SK-N-SH (cell line): ENCODE measurements at regions not wholly inside any gene's neighbourhood (a gene's known extent, or its start where the extent isn't known, plus 50 kb on each side); places are given as distances from the start of the nearest gene placed in this dataset.

Source experiments
- CTCF ChIA-PET: fragments of 300-600, 350-600 bp; formaldehyde crosslinking; extraction: SDS; loops from one replicate; lab custom pipeline; 2021; lab: Yijun Ruan, JAX
- POLR2A ChIA-PET: fragments of 350-600 bp; sonication (Branson Sonifier 250); formaldehyde crosslinking; extraction: SDS; loops from one replicate; lab custom pipeline; 2020; ENCODE audit warnings: antibody characterized with exemption, inconsistent platforms; lab: Yijun Ruan, JAX
- DNase-seq: peaks from one replicate; pipeline ENCODE4 v3.0.0; 2012
- H2AFZ ChIP-seq: fragments of 200-600 bp; sonication (generic); 2 replicates; pipeline ENCODE4 v1.8.1; 2016; ENCODE audit warnings: antibody characterized with exemption, mild to moderate bottlenecking, low read depth
- H3F3A ChIP-seq: fragments of 200-600 bp; sonication (generic); replicated peaks from 2 replicates; pipeline ENCODE3; 2016; ENCODE audit warnings: antibody characterized with exemption, mild to moderate bottlenecking; ENCODE audit not compliant: insufficient read depth
- H3K27ac ChIP-seq, 2 experiments: fragments of 200-500 bp in 1 of 2; fragments of 200-600 bp in 1 of 2; sonication (Bioruptor generic) in 1 of 2; sonication (generic), shearing (Covaris generic) in 1 of 2; 2 replicates each; pipeline versions ENCODE4 v1.5.1 to v1.6.1; 2014 to 2016; ENCODE audit warnings: low read depth in 2 of 2, inconsistent platforms in 1 of 2, low read length in 1 of 2, mild to moderate bottlenecking in 1 of 2, mixed read lengths in 1 of 2
- H3K27me3 ChIP-seq: fragments of 200-600 bp; sonication (generic), shearing (Covaris generic); 2 replicates; pipeline ENCODE4 v1.6.1; 2016; ENCODE audit warnings: mixed run types; ENCODE audit not compliant: insufficient read depth
- H3K36me3 ChIP-seq, 2 experiments: fragments of 200-500 bp in 1 of 2; fragments of 200-600 bp in 1 of 2; sonication (Bioruptor generic) in 1 of 2; sonication (generic) in 1 of 2; replicated peaks in 1 of 2; 2 replicates each; pipeline versions ENCODE3 to v1.5.1; 2014 to 2016; ENCODE audit warnings: low read length in 1 of 2, mild to moderate bottlenecking in 1 of 2; ENCODE audit not compliant: insufficient read depth in 2 of 2, control insufficient read depth in 1 of 2
- H3K4me1 ChIP-seq, 2 experiments: fragments of 200-500 bp in 1 of 2; fragments of 200-600 bp in 1 of 2; sonication (Bioruptor generic) in 1 of 2; sonication (generic), shearing (Covaris generic) in 1 of 2; 2 replicates each; pipeline versions ENCODE4 v1.5.1 to v1.6.1; 2014 to 2016; ENCODE audit warnings: low read depth in 1 of 2, low read length in 1 of 2, mixed run types in 1 of 2; ENCODE audit not compliant: insufficient read depth in 2 of 2, control insufficient read depth in 1 of 2
- H3K4me2 ChIP-seq: fragments of 200-600 bp; sonication (generic), shearing (Covaris generic); 2 replicates; pipeline ENCODE4 v1.6.1; 2017; ENCODE audit warnings: mixed run types
- H3K4me3 ChIP-seq, 2 experiments: fragments of 200-500 bp in 1 of 2; fragments of 200-600 bp in 1 of 2; sonication (Bioruptor generic) in 1 of 2; sonication (generic), shearing (Covaris generic) in 1 of 2; 2 replicates each; pipeline versions ENCODE4 v1.5.1 to v1.8.1; 2014 to 2016; ENCODE audit warnings: low read depth in 2 of 2, inconsistent platforms in 1 of 2, low read length in 1 of 2, mild to moderate bottlenecking in 1 of 2, mixed read lengths in 1 of 2, moderate library complexity in 1 of 2
- H3K79me2 ChIP-seq: fragments of 200-600 bp; sonication (generic); 2 replicates; pipeline ENCODE4 v1.8.1; 2017; ENCODE audit warnings: mild to moderate bottlenecking; ENCODE audit not compliant: insufficient read depth
- H3K9ac ChIP-seq: fragments of 200-600 bp; sonication (generic); 2 replicates; pipeline ENCODE4 v1.6.1; 2017; ENCODE audit warnings: mixed run types
- H3K9me2 ChIP-seq: fragments of 200-600 bp; sonication (generic); 2 replicates; pipeline ENCODE4 v1.6.1; 2017; ENCODE audit warnings: mixed run types
- H3K9me3 ChIP-seq: fragments of 200-600 bp; sonication (generic); 2 replicates; pipeline ENCODE4 v1.6.1; 2017; ENCODE audit warnings: mixed run types, mild to moderate bottlenecking, moderate library complexity
- H4K20me1 ChIP-seq: fragments of 200-600 bp; sonication (generic); 2 replicates; pipeline ENCODE4 v1.6.1; 2017; ENCODE audit warnings: mild to moderate bottlenecking, mixed run types; ENCODE audit not compliant: insufficient read depth
- CTCF ChIP-seq: fragments of 200-600 bp; sonication (generic); IDR thresholded peaks from 2 replicates; pipeline ENCODE4 v1.6.1; 2017; ENCODE audit warnings: antibody characterized with exemption, mild to moderate bottlenecking, moderate library complexity
- ELF1 ChIP-seq: IDR thresholded peaks from 2 replicates; pipeline ENCODE4 v1.4.0; 2012
- EP300 ChIP-seq, 2 experiments: IDR thresholded peaks; 2 replicates each; pipeline versions ENCODE4 v1.4.0 to v1.6.1; 2012; ENCODE audit warnings: borderline replicate concordance in 1 of 2, low read depth in 1 of 2, low read length in 1 of 2
- JUND ChIP-seq: IDR thresholded peaks from 2 replicates; pipeline ENCODE4 v1.4.0; 2012
- MAX ChIP-seq: IDR thresholded peaks from 2 replicates; pipeline ENCODE4 v1.4.0; 2012; ENCODE audit warnings: low read depth
- MEF2A ChIP-seq: IDR thresholded peaks from 2 replicates; pipeline ENCODE4 v1.4.0; 2012; ENCODE audit warnings: low read depth, borderline replicate concordance
- NRF1 ChIP-seq: IDR thresholded peaks from 2 replicates; pipeline ENCODE4 v1.6.1; 2012; ENCODE audit warnings: low read depth, mild to moderate bottlenecking, low read length
- POLR2AphosphoS5 ChIP-seq: IDR thresholded peaks from 2 replicates; pipeline ENCODE4 v1.6.1; 2012; ENCODE audit warnings: low read depth, low read length
- RCOR1 ChIP-seq: fragments of 150-350 bp; IDR thresholded peaks from 2 replicates; pipeline ENCODE4 v1.6.1; 2017; ENCODE audit warnings: antibody characterized with exemption, low read length
- RXRA ChIP-seq: IDR thresholded peaks from 2 replicates; pipeline ENCODE4 v1.4.0; 2012; ENCODE audit warnings: low read depth, mild to moderate bottlenecking, borderline replicate concordance
- SIN3A ChIP-seq: IDR thresholded peaks from 2 replicates; pipeline ENCODE4 v1.6.1; 2012; ENCODE audit warnings: low read depth, mild to moderate bottlenecking, low read length, moderate library complexity, borderline replicate concordance
- TCF12 ChIP-seq: IDR thresholded peaks from 2 replicates; pipeline ENCODE4 v1.4.0; 2012
- USF2 ChIP-seq: fragments of 150-350 bp; IDR thresholded peaks from 2 replicates; pipeline ENCODE4 v1.6.1; 2017; ENCODE audit warnings: antibody characterized with exemption, low read length, low read depth, borderline replicate concordance
- YY1 ChIP-seq: IDR thresholded peaks from 2 replicates; pipeline ENCODE4 v1.4.0; 2012; ENCODE audit warnings: low read depth, mild to moderate bottlenecking
- WGBS: methylation state at CpG from one replicate; pipeline ENCODE4 v1.1.6; 2017; ENCODE audit warnings: low lambda C conversion rate; 5-methylcytosine and 5-hydroxymethylcytosine counted together

GRCh38 chr1:209326076-209326475 is 257.4 kb upstream of the CAMK1G start:
- H3K4me2 ChIP-seq, result no peak overlapping the region
- no peak overlapping the region for H2AFZ ChIP-seq
- DNase-seq, result no peak
- no peaks in the 10 kb centered on the region for H3K79me2 ChIP-seq
- CTCF ChIA-PET, result interaction anchor here (0.8 to 2.9 kb wide), 5 partner anchors 9 to 124 kb away, joined by 3 to 24 read pairs (median 3); no protein-coding TSS in a partner anchor
- POLR2A ChIA-PET, result no interaction called here
- WGBS, result 78% methylated on average over 2 of the region's 2 CpGs
- no peaks in the 10 kb centered on the region for H3K9me3 ChIP-seq
- TF ChIP-seq POLR2AphosphoS5 (no peak), RCOR1 (no peak), TCF12 (no peak), RXRA (no peak), SIN3A (no peak), EP300 (IDR thresholded peaks at IDR 0.05; ENCODE audit: borderline replicate concordance in 1 of 2, low read depth in 1 of 2, low read length in 1 of 2) (no peak), ELF1 (no peak), JUND (no peak)
- TF ChIP-seq, all 33 proteins: peak for 0
- Histone ChIP-seq H3K27me3 (no peaks in the 10 kb centered on the region), H3K4me1 (peaks cover 0 to 9% of the 10 kb centered on the region in 2 experiments; a peak in 2 of 4 replicates), H3K9ac (no peak overlapping the region), H3K36me3 (no peaks in the 10 kb centered on the region), H3K9me2 (no peaks in the 10 kb centered on the region), H4K20me1 (no peaks in the 10 kb centered on the region), H3K27ac (no peak overlapping the region), H3K4me3 (no peak overlapping the region), H3F3A (no peaks in the 10 kb centered on the region)

GRCh38 chr1:209326831-209327230 is 256.7 kb upstream of the CAMK1G start:
- Histone ChIP-seq H3K4me3 (no peak overlapping the region), H4K20me1 (no peaks in the 10 kb centered on the region)
- TF ChIP-seq RXRA, result no peak
- TF ChIP-seq MEF2A, result no peak
- no peak for TF ChIP-seq YY1
- TF ChIP-seq SIN3A, result no peak
- no peak for TF ChIP-seq JUND
- TF ChIP-seq USF2, result no peak
- TF ChIP-seq CTCF, result no peak
- TF ChIP-seq EP300 (IDR thresholded peaks at IDR 0.05; ENCODE audit: borderline replicate concordance in 1 of 2, low read depth in 1 of 2, low read length in 1 of 2), result no peak
- TF ChIP-seq NRF1, result no peak
- TF ChIP-seq MAX, result no peak
- TF ChIP-seq, all 33 proteins: peak for 0
- ChIA-PET POLR2A (no interaction called here), CTCF (interaction anchor here (1.0 to 1.4 kb wide), 3 partner anchors 12 to 24 kb away, joined by 3 to 5 read pairs (median 4); no protein-coding TSS in a partner anchor)
- Histone ChIP-seq H3F3A (no peaks in the 10 kb centered on the region), H3K27me3 (no peaks in the 10 kb centered on the region), H3K9ac (no peak overlapping the region), H3K27ac (no peak overlapping the region), H3K79me2 (no peaks in the 10 kb centered on the region), H3K9me3 (no peaks in the 10 kb centered on the region), H2AFZ (no peak overlapping the region), H3K4me2 (no peak overlapping the region), H3K9me2 (no peaks in the 10 kb centered on the region), H3K36me3 (no peaks in the 10 kb centered on the region), H3K4me1 (peaks cover 0 to 9% of the 10 kb centered on the region in 2 experiments; a peak in 2 of 4 replicates)
- WGBS, result 71% methylated on average over 7 of the region's 7 CpGs
- no peak for DNase-seq
